ENCODE measurements at regions not wholly inside any gene's neighbourhood (a gene's known extent, or its start where the extent isn't known, plus 50 kb on each side); places are given as distances from the start of the nearest gene placed in this dataset.
"Not testable (repeated sequence)": the region's sequence is repeated elsewhere in the genome, so short reads cannot be mapped to it uniquely, and the experiment has no call there.

DNA sequence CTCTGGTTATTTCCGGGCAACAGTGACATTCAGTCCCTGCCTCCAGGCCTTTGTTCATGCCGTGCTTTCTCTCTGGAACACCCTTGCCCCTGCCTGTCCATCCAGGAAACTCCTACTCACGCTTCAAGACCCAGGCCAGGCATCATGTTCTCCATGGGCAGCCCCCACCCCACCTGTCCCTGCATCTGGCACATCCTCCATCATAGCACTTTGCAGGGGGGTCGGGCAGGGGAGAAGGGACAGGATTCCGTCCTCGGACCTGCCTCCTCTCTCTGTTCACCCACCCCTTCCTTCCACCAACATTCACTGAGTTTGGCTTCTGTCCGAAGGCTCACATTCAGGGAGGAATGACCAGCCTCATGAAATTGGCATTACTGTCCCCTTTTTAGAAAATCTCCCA lies 206.1 kb downstream of the MATN1 start:
- TF ChIP-seq, protein P1, sequence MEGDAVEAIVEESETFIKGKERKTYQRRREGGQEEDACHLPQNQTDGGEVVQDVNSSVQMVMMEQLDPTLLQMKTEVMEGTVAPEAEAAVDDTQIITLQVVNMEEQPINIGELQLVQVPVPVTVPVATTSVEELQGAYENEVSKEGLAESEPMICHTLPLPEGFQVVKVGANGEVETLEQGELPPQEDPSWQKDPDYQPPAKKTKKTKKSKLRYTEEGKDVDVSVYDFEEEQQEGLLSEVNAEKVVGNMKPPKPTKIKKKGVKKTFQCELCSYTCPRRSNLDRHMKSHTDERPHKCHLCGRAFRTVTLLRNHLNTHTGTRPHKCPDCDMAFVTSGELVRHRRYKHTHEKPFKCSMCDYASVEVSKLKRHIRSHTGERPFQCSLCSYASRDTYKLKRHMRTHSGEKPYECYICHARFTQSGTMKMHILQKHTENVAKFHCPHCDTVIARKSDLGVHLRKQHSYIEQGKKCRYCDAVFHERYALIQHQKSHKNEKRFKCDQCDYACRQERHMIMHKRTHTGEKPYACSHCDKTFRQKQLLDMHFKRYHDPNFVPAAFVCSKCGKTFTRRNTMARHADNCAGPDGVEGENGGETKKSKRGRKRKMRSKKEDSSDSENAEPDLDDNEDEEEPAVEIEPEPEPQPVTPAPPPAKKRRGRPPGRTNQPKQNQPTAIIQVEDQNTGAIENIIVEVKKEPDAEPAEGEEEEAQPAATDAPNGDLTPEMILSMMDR (IDR thresholded peaks at IDR 0.05), result not testable (repeated sequence)
- not testable (repeated sequence) for TF ChIP-seq POLR2A (IDR thresholded peaks at IDR 0.05)

Measured in thyroid gland (tissue), 4 donors.